HAP-1 (cell line): ENCODE measurements at regions not wholly inside any gene's neighbourhood (a gene's known extent, or its start where the extent isn't known, plus 50 kb on each side); places are given as distances from the start of the nearest gene placed in this dataset.

Experiments
- DNase-seq, 2 experiments: peaks; one replicate each; pipeline ENCODE4 v3.0.0-alpha.2; 2016 to 2020; ENCODE audit warnings: low spot score in 2 of 2
- H3K27me3 ChIP-seq: fragments of 250-450 bp; sonication (Bioruptor Pico); 2 replicates; pipeline ENCODE4 v1.5.1; 2020; ENCODE audit warnings: low read depth, mild to moderate bottlenecking, moderate library complexity
- H3K36me3 ChIP-seq: fragments of 250-450 bp; sonication (Bioruptor Pico); replicated peaks from 2 replicates; pipeline ENCODE4 v1.5.1; 2020; ENCODE audit warnings: mild to moderate bottlenecking
- H3K4me1 ChIP-seq: fragments of 250-450 bp; sonication (Bioruptor Pico); 2 replicates; pipeline ENCODE4 v1.5.1; 2020; ENCODE audit warnings: mild to moderate bottlenecking
- H3K4me3 ChIP-seq: fragments of 250-450 bp; sonication (Bioruptor Pico); 2 replicates; pipeline ENCODE4 v1.5.1; 2020; ENCODE audit warnings: mild to moderate bottlenecking, moderate library complexity
- H3K9me3 ChIP-seq: fragments of 250-450 bp; sonication (Bioruptor Pico); 2 replicates; pipeline ENCODE4 v1.5.1; 2020; ENCODE audit warnings: mild to moderate bottlenecking, moderate library complexity
- in situ Hi-C: fragments of 300-500 bp; cut with MboI; formaldehyde crosslinking; loops from 3 replicates; pipeline ENCODE4 v1.14.3; 2020; ENCODE audit warnings: low sequenced_read_pairs, inconsistent platforms, mixed read lengths

DNA sequence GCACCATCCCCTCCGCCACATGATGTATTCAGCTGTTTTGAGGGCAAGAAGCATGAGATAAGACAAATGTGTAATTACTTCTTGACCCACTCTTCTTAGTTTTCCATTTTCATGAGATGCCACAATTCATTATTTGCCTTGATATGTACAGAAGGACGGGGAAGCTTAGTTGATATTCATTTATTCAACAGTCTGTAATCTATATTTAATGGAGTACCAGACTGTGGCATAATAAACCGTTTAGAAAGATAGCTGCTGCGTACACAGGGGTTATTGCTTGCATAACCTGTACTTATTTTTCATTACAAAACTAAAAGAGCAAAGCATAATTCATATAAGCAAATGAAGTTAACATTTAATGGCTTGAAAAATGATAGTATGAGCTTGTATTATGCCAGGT lies 466.4 kb upstream of the GYPC start:
- no peaks in the 10 kb centered on the region for H3K9me3 ChIP-seq
- H3K4me1 ChIP-seq, result no peaks in the 10 kb centered on the region
- no peak overlapping the region for H3K4me3 ChIP-seq
- no peaks in the 10 kb centered on the region for H3K36me3 ChIP-seq
- in situ Hi-C loops, result no loop called here
- no peak for DNase-seq
- H3K27me3 ChIP-seq, result no peaks in the 10 kb centered on the region

- no peaks in the 10 kb centered on the region for H3K9me3 ChIP-seq
- no peak overlapping the region for H3K4me3 ChIP-seq
- in situ Hi-C loops, result no loop called here
- no peaks in the 10 kb centered on the region for H3K4me1 ChIP-seq
- DNase-seq, result no peak
- no peaks in the 10 kb centered on the region for H3K36me3 ChIP-seq
- no peaks in the 10 kb centered on the region for H3K27me3 ChIP-seq
Measured at GRCh38 chr2:126200538-126200937, 455.4 kb upstream of the GYPC start.

DNA sequence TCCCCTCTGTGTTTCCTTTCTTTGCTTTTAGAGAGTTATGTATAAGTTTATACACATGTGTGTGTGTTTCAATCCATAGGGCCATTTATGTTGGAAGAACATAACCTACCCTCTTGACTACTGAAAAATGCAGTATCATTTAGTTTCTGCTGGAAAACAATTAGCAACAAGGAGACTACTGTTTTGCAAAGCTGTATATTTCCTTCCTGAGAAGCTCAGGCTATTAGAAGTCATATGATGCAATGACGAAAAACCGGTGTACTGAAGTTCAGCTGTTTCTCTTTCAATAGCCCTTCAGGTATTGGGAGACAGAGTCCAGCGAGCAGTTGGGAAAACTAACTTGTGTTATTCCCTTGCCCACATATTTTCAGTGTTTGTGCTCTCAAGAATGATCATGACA lies 447.7 kb upstream of the GYPC start:
- in situ Hi-C loops, result no loop called here
- H3K4me3 ChIP-seq, result no peak overlapping the region

GRCh38 chr2:126212735-126213134 lies 443.2 kb upstream of the GYPC start:
- Histone ChIP-seq H3K4me3 (no peak overlapping the region), H3K4me1 (no peaks in the 10 kb centered on the region), H3K9me3 (no peaks in the 10 kb centered on the region), H3K27me3 (no peaks in the 10 kb centered on the region), H3K36me3 (no peaks in the 10 kb centered on the region)
- in situ Hi-C loops, result no loop called here
- no peak for DNase-seq

More for the DNA sequence above, 447.7 kb upstream of the GYPC start:
- no peaks in the 10 kb centered on the region for H3K36me3 ChIP-seq
- no peaks in the 10 kb centered on the region for H3K4me1 ChIP-seq
- H3K9me3 ChIP-seq, result no peaks in the 10 kb centered on the region
- H3K27me3 ChIP-seq, result no peaks in the 10 kb centered on the region
- DNase-seq, result no peak

GRCh38 chr2:126219081-126219480 lies 436.9 kb upstream of the GYPC start:
- in situ Hi-C loops, result no loop called here
- DNase-seq, result no peak
- H3K9me3 ChIP-seq, result no peaks in the 10 kb centered on the region
- no peak overlapping the region for H3K4me3 ChIP-seq
- H3K4me1 ChIP-seq, result no peaks in the 10 kb centered on the region
- H3K36me3 ChIP-seq, result no peaks in the 10 kb centered on the region
- H3K27me3 ChIP-seq, result no peaks in the 10 kb centered on the region

- H3K4me3 ChIP-seq, result no peak overlapping the region
- H3K4me1 ChIP-seq, result no peaks in the 10 kb centered on the region
- H3K27me3 ChIP-seq, result no peaks in the 10 kb centered on the region
- no peaks in the 10 kb centered on the region for H3K9me3 ChIP-seq
- in situ Hi-C loops, result no loop called here
- H3K36me3 ChIP-seq, result no peaks in the 10 kb centered on the region
- no peak for DNase-seq
Measured at GRCh38 chr2:126220331-126220730, 435.6 kb upstream of the GYPC start.

DNA sequence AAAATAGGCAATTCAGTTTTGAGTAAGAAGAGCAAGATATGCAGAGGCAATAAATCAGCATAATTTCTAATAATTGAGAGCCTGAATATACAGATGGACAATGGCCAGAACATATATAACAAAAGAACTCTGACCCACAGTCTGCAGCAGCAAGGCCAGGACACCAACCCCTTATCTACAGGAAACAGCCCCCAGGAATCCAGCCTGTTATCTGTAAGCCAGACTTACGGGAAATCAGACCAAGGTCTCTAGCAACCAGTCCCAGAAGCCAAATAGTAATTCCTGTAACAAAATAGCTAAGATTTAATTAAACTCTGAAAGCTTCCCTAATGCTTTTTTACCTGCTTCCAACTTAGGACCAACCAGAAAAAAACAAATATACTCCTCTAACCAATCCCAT lies 434.5 kb upstream of the GYPC start:
- Histone ChIP-seq H3K4me1 (no peaks in the 10 kb centered on the region), H3K36me3 (no peaks in the 10 kb centered on the region), H3K9me3 (no peaks in the 10 kb centered on the region), H3K4me3 (no peak overlapping the region), H3K27me3 (no peaks in the 10 kb centered on the region)
- DNase-seq, result no peak
- in situ Hi-C loops, result no loop called here

DNA sequence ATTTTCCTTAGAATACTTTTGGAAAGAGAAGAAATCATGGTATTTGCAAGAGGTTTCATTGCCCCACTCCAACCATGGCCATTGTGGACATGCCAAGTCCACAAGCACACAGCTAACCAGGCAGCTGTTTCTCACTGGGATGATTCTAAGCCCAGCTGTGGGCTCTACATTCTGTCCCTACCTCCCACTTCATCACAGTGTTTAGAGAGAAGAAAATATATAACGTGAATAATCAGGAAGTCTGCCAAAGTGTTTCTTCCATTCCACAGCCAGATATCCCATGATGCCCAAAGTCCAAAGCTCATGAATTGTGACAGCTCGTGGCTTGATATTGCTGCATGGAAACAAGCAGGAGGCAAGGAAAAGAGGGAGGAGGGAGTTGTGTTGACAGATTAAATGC lies 433.7 kb upstream of the GYPC start:
- Histone ChIP-seq H3K9me3 (no peaks in the 10 kb centered on the region), H3K4me1 (no peaks in the 10 kb centered on the region), H3K27me3 (no peaks in the 10 kb centered on the region), H3K36me3 (no peaks in the 10 kb centered on the region), H3K4me3 (no peak overlapping the region)
- DNase-seq, result no peak
- in situ Hi-C loops, result no loop called here

DNA sequence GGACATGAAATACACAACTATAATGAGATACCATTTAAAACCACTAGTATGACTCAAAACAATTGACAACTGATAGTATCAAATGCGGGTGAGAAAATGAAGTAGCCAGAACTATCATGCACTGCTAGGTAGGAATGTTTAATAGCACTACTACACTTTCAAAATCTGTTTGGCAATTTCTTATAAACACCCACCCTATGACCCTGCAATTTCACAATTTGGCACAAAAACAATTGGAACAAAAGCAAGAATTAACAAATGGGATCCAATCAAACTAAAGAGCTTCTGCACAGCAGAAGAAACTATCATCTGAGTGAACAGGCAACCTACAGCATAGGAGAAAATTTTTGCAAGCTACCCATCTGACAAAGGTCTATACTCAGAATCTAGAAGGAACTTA lies 431.2 kb upstream of the GYPC start:
- Histone ChIP-seq H3K9me3 (no peaks in the 10 kb centered on the region), H3K36me3 (no peaks in the 10 kb centered on the region), H3K4me1 (no peaks in the 10 kb centered on the region), H3K4me3 (no peak overlapping the region), H3K27me3 (no peaks in the 10 kb centered on the region)
- in situ Hi-C loops, result no loop called here
- no peak for DNase-seq

- Histone ChIP-seq H3K9me3 (no peaks in the 10 kb centered on the region), H3K4me1 (no peaks in the 10 kb centered on the region), H3K27me3 (no peaks in the 10 kb centered on the region), H3K36me3 (no peaks in the 10 kb centered on the region), H3K4me3 (no peak overlapping the region)
- DNase-seq, result no peak
- in situ Hi-C loops, result no loop called here
Measured at GRCh38 chr2:126227250-126227649, 428.7 kb upstream of the GYPC start.

- in situ Hi-C loops, result no loop called here
- DNase-seq, result no peak
- Histone ChIP-seq H3K4me1 (no peaks in the 10 kb centered on the region), H3K4me3 (no peak overlapping the region), H3K36me3 (no peaks in the 10 kb centered on the region), H3K27me3 (no peaks in the 10 kb centered on the region), H3K9me3 (no peaks in the 10 kb centered on the region)
Measured at GRCh38 chr2:126228531-126228930, 427.4 kb upstream of the GYPC start.

DNA sequence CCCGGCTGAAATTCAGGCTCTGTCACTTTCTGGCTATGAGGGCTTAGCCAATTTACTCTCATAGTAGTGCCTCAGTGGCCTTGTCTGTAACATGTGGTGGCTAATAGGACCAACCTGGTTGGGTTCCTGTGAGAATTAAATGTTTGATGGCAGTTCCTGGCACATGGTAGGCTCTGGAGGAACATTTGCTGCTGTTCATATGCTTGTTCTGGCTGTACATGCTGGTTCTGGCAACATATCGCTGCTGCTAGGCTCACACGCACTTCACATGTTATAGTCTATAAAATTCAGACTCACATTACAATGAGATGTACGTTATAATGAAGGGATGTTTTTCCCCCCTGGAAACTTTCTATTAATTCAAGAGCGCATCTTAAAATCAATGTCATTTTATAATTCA lies 417.7 kb upstream of the GYPC start:
- Histone ChIP-seq H3K36me3 (no peaks in the 10 kb centered on the region), H3K4me1 (no peaks in the 10 kb centered on the region), H3K9me3 (no peaks in the 10 kb centered on the region), H3K27me3 (no peaks in the 10 kb centered on the region), H3K4me3 (no peak overlapping the region)
- DNase-seq, result no peak
- in situ Hi-C loops, result no loop called here

GRCh38 chr2:126239320-126239955 lies 416.5 kb upstream of the GYPC start:
- Histone ChIP-seq H3K4me3 (no peak overlapping the region), H3K4me1 (no peaks in the 10 kb centered on the region), H3K9me3 (no peaks in the 10 kb centered on the region), H3K27me3 (no peaks in the 10 kb centered on the region), H3K36me3 (no peaks in the 10 kb centered on the region)
- in situ Hi-C loops, result no loop called here
- no peak for DNase-seq

- no peaks in the 10 kb centered on the region for H3K36me3 ChIP-seq
- in situ Hi-C loops, result no loop called here
- DNase-seq, result no peak
- no peaks in the 10 kb centered on the region for H3K27me3 ChIP-seq
- H3K9me3 ChIP-seq, result no peaks in the 10 kb centered on the region
- no peaks in the 10 kb centered on the region for H3K4me1 ChIP-seq
- no peak overlapping the region for H3K4me3 ChIP-seq
Measured at GRCh38 chr2:126241001-126241400, 415.0 kb upstream of the GYPC start.

DNA sequence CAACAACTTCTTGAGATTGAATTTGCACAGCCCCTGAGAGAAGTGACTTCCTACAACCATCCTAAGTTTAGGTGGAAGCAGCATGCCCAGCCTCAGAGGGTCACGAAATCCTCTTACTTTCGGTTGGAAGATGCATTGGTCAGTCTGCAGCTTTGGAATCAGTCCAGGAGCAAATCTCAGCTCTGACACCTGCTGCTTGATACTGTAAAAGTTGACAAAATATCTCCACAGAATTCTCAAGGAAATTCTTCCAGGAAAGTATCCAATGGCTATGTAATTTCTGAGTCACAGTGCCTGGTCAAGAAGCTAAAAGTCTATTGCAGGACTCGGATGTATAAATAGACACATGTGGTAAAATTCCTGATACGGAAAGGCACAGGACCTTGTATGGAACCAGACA lies 414.5 kb upstream of the GYPC start:
- Histone ChIP-seq H3K36me3 (no peaks in the 10 kb centered on the region), H3K4me1 (no peaks in the 10 kb centered on the region), H3K4me3 (no peak overlapping the region), H3K27me3 (no peaks in the 10 kb centered on the region), H3K9me3 (no peaks in the 10 kb centered on the region)
- in situ Hi-C loops, result no loop called here
- no peak for DNase-seq
